Skeletal muscle cell (primary cell): ENCODE measurements at regions not wholly inside any gene's neighbourhood (a gene's known extent, or its start where the extent isn't known, plus 50 kb on each side); places are given as distances from the start of the nearest gene placed in this dataset.

Experiments
- DNase-seq: peaks from one replicate; pipeline ENCODE4 v3.0.0-alpha.2; 2010; ENCODE audit warnings: low read depth
- H3K4me3 ChIP-seq: 2 replicates; pipeline ENCODE4 v1.5.1; 2011; ENCODE audit warnings: low read depth, mild to moderate bottlenecking, control low read depth, low read length, moderate library complexity

DNA sequence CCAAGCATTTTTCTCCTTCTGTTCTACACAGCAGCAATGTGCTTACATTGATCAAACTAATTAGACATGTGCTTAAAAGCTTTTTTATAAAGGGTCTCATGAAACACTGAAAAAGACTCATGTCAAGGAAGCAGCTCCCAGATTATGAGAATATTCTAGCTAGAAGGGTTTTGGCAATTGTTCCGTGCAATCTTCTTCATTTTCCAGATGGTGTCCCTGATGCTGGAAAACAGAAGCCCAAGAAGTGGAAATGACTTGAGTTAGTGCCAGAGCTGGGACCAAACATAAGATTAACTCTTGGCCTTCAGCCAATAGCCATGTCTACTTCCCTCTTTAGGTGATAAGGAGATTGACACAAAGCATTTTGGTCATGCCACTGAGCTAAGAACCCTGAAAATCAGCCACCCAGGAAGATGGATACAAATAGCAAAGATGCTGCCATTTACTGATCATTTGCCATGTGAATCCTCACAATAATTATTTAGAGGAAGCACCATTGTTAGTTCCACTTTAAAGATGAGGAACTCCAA lies 110.8 kb downstream of the MATN1 start:
- no peak for DNase-seq

DNA sequence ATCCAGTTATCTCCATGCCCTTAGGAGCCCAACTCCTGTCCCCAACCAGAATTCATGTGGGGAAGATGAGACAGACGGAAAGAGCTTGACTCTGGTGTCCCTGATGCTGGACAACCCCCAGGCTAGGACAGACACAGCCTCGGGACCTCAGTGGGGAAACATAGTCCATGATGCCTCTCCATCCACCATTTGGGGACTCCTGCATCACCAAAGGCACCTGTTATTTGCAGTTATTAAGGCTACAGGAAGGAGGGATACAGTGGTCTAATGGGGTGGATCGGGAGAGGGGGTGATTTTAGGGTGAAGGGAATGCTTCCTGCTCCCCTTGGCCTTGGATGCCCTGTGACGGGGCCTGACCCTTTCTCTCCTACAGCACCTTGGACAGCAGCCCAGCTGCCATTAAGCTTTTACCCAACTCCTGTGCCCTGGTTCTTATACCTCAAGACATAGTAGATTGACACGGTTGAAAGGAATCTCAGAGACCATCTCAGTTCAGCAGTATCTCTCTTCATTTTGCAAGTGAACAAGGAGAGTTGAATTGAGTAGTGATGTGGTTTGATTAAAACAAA lies 111.6 kb downstream of the MATN1 start:
- no peak for DNase-seq
- H3K4me3 ChIP-seq, result no peak overlapping the region

More for the DNA sequence above, 110.8 kb downstream of the MATN1 start:
- H3K4me3 ChIP-seq, result no peak overlapping the region

DNA sequence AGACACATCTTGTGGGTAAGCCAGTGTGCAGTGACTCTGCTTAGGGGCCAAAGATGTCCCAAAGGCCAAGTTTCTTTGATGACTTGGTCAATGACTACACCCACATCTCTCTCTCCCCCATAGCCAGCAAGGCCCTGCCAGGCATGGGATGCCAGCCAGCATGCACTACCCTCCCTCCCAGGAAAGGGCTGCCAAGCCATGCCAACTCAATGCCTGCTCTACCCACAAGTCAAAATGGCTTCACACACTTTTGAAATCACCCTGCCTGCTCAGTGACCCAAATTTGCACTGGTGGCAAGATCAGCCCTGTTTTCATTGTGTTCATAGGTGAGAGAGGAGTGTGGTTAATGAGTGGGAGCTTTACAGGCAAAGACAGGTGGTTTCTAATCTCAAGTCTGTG lies 112.5 kb downstream of the MATN1 start:
- H3K4me3 ChIP-seq, result no peak overlapping the region
- DNase-seq, result no peak

DNA sequence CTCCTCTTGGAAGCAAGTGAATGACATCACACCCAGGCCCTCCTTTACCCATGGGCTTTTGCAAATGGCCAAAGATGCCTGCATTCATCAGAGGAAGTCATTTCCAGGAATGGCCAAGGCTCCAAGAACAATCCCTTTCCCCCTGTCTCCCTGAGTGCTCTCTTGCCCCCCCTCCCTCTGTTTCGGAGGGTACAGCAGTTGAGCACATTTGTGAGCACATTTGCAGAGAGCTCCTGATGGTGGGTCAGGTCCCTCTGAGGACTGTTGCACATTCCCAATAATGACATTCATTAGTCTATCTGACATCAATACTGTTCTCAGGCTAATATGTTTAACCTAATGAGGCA lies 113.4 kb downstream of the MATN1 start:
- H3K4me3 ChIP-seq, result no peak overlapping the region
- no peak for DNase-seq

DNA sequence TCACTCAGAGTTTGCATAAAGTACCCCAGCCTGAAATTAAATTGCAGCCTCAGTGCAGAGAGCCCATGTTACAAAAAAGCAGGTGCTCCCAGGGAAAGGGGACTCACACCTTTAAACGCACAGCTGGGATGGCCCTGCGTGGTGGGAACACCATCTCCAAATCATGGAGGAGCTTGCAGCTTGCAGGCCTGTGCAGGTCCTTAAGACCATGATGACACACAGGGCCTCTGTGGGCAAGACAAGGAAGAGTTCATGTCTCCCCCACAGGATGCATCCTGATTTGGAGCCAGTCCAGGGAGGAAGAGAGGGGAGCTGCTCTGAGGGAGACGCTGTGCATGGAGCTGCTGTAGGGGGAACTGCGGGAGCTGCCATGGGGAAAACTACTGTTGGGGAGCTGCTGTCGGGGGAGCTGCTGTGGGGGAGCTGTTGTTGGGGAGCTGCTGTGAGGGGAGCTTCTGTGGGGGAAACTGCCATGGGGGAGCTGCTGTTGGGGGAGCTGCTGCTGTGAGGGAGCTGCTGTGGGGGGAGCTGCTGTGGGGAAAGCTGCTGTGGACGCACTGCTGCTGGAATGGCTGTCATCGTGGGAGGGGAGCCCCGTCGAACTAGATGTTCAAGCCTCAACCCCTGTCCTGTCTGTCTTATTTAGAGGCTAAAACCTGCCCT lies 113.9 kb downstream of the MATN1 start:
- DNase-seq, result no peak
- H3K4me3 ChIP-seq, result no peak overlapping the region

DNA sequence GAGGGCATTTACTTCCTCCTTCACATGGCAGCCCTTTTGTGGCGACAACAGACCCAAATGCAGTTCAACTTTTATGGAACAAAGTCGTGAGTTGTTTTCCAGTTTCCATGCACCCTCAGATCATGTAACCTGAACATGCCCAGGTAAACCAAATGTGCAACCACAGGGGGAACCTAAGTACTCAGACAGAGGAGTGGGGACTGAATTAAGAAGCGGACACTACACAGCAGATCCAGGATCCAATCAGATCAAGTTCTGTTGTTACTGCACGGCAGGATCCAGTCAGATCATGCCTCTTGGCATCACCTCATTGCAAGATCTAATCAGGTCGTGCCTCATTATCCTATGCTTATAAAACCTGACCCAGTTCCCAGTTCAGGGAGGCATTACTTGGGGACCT lies 115.7 kb downstream of the MATN1 start:
- no peak overlapping the region for H3K4me3 ChIP-seq
- no peak for DNase-seq

DNA sequence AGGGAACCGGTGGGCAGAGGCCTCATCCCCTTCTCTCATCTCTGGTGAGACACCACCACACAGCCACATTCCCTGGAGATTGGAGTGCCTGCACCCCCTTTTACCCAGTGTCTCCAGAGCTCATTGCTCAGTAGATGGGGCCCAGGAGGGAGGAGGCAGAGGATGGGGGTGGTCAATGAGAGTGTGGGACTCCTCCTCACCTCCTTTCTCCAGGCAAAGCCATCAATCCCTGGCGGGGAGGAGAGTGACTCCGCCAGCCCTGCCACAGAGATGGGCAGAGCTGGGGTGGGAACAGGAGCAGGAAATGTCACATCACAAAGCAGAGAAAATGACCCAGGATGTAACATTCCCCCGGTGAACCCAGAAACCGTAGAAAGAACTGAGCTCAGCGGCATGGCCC lies 117.2 kb downstream of the MATN1 start:
- no peak for DNase-seq

DNA sequence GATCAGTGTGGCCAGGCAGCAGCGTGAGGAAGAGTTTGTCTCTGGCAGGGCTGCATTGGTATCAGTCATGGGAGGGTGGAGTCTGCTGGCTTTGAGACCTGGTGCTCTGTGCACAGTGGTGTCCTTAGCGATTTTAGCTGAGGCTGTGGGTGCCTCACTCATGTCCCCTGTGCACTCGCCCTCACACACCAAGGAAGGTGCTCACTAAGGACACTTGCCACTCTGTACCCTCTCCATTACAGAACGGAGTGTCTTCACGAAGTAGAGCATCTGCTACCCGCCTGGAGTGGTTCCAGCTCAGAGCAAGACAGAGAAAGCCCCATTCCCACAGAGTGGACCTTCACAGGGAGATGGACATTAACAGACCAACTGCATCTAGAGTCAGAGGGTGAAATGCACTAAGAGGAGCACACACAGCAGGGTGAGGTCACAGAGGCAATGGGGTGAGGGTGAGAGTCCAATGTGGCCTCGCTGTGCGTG lies 117.9 kb downstream of the MATN1 start:
- no peak overlapping the region for H3K4me3 ChIP-seq
- DNase-seq, result no peak

More for the DNA sequence above, 117.2 kb downstream of the MATN1 start:
- no peak overlapping the region for H3K4me3 ChIP-seq

DNA sequence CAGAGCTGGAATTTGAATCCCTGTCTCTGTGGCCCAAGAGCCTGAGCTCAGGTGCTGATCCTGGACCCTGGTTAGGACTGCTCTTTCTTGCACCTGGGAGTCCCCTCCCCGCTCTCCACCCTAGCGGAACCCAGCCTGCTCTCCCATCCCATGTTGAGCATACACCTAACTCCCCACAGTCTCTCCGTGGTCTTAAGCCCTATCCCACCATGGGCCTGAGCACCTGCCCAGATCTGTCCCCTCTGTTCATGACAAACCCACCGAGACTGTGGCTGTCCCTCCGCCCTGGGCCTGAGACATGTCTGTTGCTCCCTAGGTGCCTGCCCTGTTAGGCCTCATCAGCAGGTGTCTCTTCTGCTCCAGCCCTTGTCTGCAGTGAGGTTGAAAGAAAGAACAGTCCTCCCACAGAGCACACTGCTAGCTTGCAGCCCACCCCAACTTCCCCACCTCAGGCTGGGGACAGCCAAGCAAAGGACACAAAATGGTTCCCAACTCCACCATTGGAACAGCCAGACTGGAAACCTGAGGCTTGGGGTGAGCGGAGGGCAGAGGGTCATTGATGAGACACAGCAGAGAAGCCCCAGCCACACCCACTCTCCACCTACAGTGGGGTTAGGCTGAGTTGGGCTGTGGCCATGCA lies 118.5 kb downstream of the MATN1 start:
- DNase-seq, result no peak
- no peak overlapping the region for H3K4me3 ChIP-seq

DNA sequence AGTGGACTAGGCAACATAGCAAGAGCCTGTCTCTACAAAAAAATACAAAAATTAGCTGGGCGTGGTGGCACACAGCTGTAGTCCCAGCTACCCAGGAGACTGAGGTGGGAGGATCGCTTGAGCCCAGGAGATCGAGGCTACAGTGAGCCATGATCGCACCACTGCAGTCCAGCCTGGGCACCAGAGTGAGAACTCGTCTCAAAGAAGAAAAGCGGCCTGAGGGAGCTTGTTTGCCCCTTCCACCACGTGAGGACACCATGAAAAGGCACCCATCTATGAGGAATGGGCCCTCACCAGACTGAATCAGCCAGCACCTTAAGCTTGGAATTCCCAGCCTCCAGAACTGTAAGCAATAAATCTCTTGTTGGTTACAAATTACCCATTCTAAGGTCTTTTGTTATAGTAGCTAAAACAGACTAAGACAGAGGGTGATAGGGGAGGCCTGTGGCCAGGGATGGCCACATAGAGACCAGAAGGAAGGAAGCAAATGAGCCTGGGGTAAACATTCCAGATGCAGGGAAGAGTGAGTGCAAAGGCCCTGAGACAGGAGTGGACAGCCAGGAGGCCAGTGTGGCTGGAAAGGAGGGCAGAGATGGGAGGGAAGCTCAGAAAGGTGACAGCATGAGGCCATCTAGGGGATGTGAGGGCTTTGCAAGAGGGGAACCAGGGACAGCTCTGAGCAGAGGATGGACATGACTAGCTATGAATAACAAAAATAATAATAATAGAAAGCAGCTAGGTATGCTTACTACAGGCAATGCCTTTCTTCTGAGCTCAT lies 120.1 kb downstream of the MATN1 start:
- DNase-seq, result no peak
- no peak overlapping the region for H3K4me3 ChIP-seq

DNA sequence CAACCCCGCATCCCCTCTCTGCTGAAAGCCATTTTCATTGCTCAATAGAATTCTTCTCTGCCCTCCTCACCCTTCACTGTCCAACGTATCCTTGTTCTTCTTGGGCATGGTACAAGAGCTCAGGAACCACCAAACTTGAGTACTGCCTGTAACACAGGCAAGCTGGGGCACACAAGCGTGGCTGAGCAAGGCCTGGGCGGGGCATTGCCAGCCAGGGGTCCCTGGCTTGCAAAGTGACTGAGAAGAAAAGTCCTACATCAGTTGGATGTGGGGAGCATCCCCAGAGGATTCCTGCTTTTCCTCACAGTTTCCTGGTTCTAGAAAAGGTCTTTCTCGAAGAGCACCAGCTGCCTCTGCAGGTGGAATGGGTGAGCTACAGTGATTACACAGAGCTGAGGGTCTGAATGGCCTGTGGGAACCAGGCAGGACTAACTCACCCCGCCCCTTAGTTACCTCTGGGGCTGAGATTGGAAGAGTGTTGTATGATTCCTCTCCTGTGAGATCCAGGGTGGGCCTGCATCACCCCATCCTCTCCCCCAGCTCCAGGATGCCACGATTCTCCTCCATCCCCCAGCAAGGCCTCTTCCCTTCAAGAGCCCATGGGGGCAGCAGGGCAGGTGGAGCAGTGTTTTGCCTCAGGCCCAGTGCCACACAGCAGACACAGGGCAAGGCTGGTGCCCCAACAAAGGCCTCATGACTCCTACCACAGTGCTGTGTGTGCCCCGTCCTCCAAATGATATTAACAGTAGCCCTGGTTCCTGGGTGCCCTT lies 121.9 kb downstream of the MATN1 start:
- no peak overlapping the region for H3K4me3 ChIP-seq
- DNase-seq, result no peak

DNA sequence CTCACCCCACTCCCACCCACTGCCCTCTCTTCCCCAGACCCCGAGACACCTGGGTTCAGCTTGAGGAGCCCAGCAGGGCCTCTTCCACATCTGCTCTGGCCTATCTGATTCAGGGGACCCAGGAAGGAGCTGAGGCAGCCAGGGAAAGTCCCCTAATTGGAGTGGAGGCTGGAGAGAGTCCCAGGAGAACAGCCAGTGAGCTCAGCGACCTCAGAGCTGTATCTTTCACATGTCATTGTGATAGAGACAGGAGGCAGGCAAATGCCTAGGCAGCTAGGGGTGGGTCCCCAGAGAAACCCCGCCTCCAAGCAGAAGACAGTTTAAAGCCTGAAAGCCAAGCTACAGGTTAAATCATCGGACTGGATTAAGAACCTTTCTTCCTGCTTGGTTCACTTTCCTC lies 122.7 kb downstream of the MATN1 start:
- DNase-seq, result no peak
- H3K4me3 ChIP-seq, result no peak overlapping the region

DNA sequence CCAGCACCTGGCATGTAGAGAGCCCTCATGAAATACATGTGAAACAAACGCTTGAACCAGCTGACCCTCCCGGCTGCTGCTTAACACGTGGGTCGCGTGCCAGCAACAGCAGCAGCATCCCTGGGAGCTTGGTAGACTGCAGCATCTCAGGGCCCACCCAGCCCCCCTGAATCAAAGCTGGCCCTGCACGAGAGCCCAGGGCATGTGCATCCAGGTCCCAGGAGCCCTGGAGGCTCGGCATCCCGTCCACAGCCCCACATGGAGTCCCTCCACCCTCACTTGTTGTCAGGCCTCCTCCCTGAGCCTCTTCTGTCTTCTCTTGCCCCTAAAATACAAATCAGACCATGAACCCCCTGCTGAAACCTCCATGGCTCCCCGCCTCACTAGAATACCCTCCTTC lies 123.1 kb downstream of the MATN1 start:
- H3K4me3 ChIP-seq, result no peak overlapping the region
- DNase-seq, result no peak

DNA sequence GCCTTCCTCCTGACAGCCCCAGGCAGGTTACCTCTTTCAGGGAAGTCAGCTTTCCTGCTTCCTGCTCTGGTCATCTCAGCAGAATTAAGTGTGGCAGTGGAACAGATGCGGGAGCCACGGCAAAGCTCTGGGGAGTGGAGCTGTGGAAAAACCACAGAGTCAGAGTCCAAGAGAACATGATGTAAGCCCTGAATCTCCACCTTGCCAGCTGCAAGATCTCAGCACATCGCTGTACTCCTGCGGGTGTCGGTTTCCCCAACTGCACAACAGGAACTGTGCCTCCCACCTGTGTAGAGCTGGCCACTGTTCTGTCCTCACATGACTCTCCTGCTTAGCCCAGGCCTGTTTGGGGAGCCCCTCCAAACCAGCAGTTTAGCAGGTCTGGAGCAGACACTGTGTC lies 123.7 kb downstream of the MATN1 start:
- no peak overlapping the region for H3K4me3 ChIP-seq
- no peak for DNase-seq

DNA sequence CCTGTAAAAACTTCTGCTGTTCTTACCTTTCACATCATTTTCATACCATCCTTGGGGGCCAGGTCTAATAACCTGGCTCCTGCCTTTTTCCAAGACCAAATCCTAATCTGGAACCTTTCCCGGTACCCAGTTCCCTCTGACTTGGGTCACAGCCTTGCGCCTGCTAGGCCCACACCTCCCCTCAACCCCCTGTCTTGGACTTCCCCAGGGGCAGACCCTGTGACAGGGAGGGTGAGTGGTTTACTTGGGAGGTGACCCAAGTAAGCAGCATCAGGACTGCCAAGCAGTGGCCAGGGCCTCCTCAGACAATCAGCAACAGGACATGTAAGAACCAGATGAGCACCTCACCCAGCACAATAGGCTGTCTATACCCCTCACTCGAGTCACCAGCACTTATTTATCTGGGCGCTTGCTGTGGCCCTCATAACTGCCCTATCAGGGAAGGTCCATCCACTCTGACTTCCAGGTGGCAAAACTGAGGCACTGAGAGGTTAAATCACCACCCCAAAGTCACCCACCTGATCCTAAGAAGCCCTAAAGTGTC lies 124.7 kb downstream of the MATN1 start:
- no peak overlapping the region for H3K4me3 ChIP-seq
- no peak for DNase-seq

DNA sequence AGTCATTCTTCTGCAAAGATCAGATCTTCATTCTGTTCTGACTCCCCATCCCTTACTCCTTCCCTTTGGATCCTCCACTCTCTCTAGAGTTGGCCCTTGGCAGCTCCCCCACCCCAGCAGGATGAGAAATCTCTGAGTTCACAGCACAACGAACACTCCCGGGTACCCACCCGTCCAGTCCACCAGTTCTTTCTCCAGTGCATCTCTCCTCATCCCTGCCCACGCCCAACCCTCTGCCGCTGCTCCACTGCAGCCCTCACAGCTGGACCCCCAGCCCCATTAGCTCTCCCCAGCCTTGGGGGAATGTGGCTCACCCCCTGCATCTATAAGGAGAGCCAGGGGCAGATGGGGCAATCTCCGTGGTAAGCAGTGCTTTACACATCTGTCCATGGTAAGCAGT lies 125.7 kb downstream of the MATN1 start:
- no peak overlapping the region for H3K4me3 ChIP-seq
- no peak for DNase-seq

DNA sequence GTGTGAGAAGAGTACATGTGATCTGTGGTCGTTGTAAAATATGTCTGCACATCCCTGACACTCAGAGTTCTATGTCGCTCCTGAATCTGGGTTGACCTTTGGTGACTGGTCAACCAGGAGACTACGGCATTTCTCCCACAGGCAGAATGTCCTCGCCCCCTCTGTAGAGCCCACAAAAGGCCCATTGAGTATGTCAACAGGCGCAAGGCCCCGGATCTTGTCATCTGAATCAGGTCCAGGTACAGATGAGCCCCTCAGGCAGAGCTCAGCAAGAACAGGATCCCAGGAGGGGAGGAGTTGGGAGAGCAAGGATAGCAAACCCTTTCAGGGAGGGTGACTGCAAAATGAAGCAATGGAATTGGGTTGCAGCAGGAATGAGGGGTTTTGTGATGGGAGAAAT lies 126.5 kb downstream of the MATN1 start:
- DNase-seq, result no peak
- no peak overlapping the region for H3K4me3 ChIP-seq

DNA sequence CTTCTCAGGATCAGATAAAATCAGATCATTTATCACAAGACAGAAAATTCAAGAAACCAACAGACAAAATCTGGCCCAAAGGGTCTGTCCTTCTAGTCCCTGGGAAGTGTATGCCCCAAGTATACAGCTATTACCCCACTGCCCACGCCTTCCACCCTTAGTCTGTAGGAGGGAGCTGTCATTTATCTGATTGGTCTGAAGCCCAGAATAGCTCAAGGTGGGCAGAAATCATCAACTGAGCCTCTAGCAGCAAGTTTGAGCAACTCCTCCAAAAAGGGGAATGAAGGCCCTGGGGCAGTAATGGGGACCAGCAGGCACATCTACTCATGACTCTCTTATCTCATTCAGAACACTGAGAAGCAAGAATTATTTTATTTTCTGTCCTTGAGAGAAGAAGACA lies 126.9 kb downstream of the MATN1 start:
- DNase-seq, result no peak
- no peak overlapping the region for H3K4me3 ChIP-seq

DNA sequence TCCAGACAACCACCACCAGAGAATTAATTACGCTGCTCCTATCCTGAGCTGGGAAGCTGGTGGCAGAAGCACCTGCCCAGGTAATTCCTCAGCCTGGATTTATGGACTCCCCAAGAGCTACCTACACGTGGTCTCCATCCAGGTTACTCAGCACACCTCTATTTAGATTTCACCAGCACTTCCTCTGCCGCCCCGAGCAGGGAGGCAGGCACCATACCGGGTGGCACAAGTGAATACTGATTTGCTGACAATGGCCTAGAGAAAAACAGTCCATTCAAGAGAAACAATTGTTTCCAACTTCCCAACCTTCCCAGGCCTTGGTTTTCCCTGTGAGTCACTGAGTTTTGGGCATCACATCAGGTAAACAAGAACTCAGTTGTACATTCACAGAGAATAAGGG lies 134.3 kb downstream of the MATN1 start:
- H3K4me3 ChIP-seq, result no peak overlapping the region
- DNase-seq, result no peak
